ENCODE measurements at regions not wholly inside any gene's neighbourhood (a gene's known extent, or its start where the extent isn't known, plus 50 kb on each side); places are given as distances from the start of the nearest gene placed in this dataset.
A peak's percentile ranks its signal among the peaks of the same experiment; 100 is the strongest.

- no peak for DNase-seq
Observed at GRCh38 chr4:100083289-100083688, 107.0 kb downstream of the DDIT4L start.

DNA sequence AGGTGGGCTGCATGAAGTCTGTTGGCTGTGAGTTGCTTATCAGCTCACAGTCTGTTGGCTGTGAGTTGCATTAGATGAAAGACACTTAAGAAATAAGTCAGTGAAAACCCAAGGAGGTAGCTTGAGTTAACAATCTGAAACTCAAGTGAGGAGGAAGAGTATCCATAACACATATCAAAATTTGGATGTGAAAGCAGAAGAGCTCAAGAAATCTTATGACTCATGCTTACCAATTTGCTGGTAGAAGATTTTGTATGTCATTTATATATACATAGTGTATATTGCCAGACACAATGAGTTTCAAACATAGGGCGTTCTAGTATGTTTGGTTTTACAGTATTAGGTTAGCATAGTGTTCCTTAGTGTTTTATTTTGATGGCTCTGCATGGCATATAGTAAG, 107.4 kb downstream of the DDIT4L start:
- no peak for DNase-seq

- DNase-seq, result no peak
Observed at GRCh38 chr4:100081491-100081890, 108.8 kb downstream of the DDIT4L start.

- no peak for DNase-seq
Observed at GRCh38 chr4:100079264-100079663, 111.0 kb downstream of the DDIT4L start.

GRCh38 chr4:100076753-100077152, 113.5 kb downstream of the DDIT4L start:
- DNase-seq, result no peak

- DNase-seq, result no peak
Observed at GRCh38 chr4:100075486-100076270, 114.6 kb downstream of the DDIT4L start.

DNA sequence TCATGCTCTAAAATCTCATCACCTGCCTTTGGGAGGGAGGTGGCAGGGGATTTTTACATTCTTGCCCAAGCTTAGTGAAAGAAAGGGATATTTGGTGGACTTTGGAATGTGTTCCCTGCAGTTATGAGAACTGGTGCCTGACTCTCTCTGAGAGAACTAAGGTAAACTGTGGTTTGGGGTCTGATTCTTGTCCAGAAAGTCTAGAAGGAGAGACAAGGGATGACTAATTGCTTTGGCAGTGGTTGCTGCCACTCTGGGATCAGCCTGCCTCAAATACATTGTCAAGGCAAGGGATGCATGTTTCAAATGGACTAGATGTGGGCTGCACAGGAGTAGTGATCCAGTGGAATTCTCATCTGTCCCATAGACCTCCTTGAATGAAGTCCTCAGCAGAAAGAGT, 115.2 kb downstream of the DDIT4L start:
- peak; percentile 16 for DNase-seq

- no peak for DNase-seq
Observed at GRCh38 chr4:100071506-100071905, 118.8 kb downstream of the DDIT4L start.

- no peak for DNase-seq
Observed at GRCh38 chr4:100070868-100071267, 119.4 kb downstream of the DDIT4L start.

- no peak for DNase-seq
Observed at GRCh38 chr4:100069207-100069606, 119.1 kb upstream of the H2AZ1 start.

DNA sequence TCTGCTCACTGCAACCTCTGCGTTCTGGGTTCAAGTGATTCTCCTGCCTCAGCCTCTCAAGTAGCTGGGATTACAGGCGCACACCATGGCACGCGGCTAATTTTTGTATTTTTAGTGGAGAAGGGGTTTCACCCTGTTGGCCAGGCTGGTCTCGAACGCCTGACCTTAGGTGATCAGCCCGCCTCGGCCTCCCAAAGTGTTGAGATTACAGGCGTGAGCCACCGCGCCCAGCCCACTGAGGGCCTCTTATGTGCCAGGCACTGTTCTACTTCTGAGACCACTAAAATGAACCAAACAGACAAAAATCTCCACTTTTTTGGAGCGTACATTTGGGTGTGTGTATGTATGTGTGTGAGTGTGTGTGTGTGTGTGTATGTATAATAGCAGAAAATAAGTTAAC, 117.2 kb upstream of the H2AZ1 start:
- DNase-seq, result no peak

DNA sequence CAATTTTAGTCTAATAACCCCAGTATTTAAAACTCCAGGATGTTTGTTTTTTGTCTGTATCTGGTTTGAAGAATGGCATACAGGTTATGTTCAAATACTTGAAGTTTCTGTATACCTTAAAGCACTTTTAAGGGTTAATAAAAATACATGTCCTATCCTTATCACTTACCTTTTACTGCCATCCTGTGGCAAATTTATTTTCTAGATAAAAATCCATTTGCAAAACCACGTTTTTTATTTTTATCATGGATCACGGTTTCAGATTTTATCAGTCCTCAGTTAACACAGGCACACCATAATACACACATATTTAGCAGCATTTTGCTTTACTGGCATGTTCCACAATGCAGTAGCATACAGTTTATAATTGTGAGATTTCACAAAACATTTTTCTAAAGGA, 113.3 kb upstream of the H2AZ1 start:
- DNase-seq, result no peak

- DNase-seq, result peak; percentile 35
Observed at GRCh38 chr4:100062921-100063320, 112.8 kb upstream of the H2AZ1 start.

DNA sequence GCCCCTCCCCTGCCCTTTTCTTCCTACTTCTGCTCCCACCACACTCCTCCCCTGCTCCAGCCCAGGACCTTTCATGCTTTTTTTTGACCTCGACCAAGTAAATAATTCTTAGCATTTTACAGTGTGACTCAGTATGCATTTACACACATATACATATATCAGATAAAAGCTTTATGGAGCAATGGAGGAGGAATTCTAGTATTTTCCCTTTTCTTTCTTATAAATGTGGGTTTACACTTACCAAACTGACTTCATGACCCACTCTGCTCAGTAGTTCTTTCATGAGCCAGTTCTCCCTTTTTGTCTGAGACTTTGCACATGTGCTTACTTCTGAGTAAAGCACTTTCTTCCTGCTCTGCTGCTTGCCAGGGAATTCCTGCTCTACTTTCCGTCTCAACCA, 111.8 kb upstream of the H2AZ1 start:
- DNase-seq, result peak; percentile 16

- DNase-seq, result no peak
Observed at GRCh38 chr4:100060765-100061416, 110.8 kb upstream of the H2AZ1 start.

DNA sequence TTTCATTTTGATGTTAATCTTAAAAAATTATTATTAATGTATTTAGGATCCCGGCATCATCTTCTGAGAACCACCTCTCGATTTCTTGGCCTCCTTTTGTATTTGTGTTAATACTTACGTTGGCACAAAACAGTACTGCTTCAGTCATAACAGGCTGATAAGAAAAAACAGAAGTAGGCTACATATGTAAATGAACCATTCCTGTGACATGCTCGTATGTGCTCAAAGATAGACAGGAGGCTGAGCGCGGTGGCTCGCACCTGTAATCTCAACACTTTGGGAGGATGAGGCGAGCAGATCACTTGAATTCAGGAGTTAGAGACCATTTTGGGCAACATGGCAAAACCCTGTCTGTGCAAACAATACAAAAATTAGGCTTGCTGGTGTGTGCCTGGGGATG, 109.4 kb upstream of the H2AZ1 start:
- DNase-seq, result no peak

DNA sequence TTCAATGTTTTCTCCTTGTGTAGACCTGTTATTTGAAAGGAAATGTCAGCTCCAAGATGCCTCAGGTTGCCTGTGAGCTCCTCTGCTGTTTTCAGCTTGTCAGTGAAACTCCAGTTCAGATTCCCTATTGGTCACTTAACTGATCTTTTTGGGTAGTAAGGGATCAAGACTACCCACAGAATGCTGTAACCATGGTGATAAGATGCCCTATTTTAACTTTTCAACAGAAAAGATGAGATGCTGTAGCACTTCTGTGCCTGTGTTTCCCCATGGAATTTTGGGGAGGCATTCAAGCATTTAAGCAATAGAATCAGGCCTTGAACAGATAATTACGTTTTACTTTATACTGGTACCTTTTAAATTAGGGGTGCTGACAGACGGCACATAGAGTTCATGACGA, 106.6 kb upstream of the H2AZ1 start:
- DNase-seq, result no peak

DNA sequence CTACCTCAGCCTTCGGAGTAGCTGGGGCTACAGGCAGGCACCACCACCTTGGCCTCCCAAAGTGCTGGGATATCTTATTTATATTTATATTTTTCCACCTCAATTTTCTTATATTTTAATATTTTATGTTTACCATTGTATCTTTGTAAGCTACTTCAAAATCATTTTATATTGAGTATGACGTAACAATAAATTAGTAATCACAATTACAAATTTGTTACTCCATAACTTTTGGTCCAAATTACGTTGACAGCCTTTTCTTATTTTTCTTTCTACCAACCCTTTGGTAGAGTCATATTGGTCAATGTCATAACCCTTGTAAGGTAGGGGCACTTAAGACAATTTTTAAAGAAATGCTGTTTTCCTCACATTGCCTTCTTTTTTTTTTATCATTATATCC, 104.0 kb upstream of the H2AZ1 start:
- DNase-seq, result no peak

GRCh38 chr4:100049872-100050271, 99.8 kb upstream of the H2AZ1 start:
- no peak for DNase-seq

- DNase-seq, result no peak
Observed at GRCh38 chr4:100042711-100043110, 92.6 kb upstream of the H2AZ1 start.

DNA sequence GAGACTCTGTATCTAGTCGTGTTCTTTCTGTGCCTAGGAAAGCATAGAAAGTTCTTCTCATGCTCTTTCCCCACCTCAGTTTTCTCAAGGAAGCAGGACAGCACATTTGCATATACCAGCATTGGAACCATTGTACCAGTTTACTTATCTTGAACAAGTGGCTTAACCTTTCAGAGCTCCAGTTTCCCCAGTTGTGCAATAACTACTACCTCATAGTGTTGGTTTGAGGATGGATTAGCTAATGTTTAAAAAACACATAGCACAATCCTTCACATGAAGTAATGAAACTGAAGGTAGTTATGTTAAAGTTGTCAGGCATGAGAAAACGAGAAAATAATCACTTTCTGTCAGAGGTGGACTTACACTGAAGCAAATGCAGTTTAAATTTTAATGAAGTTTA, 92.2 kb upstream of the H2AZ1 start:
- no peak for DNase-seq

DNA sequence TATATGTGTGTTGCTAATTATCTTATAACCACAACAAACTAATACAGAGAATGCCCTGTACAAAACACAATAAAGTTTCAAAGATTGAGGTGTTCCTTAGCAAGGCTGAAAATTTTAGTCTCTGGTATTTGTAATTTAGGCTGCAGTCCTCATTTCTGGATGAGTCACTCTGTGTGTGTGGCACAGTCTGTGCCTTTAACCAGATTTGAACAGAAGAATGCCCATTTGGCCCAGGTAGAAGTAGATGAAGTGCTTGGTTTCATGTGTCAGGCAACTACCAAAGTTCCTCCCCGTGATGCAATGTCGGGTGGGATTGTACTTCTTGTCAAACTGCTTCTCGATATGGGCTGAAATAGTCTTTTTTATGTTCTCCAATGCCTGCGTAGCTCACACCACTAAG, 91.6 kb upstream of the H2AZ1 start:
- no peak for DNase-seq

DNA sequence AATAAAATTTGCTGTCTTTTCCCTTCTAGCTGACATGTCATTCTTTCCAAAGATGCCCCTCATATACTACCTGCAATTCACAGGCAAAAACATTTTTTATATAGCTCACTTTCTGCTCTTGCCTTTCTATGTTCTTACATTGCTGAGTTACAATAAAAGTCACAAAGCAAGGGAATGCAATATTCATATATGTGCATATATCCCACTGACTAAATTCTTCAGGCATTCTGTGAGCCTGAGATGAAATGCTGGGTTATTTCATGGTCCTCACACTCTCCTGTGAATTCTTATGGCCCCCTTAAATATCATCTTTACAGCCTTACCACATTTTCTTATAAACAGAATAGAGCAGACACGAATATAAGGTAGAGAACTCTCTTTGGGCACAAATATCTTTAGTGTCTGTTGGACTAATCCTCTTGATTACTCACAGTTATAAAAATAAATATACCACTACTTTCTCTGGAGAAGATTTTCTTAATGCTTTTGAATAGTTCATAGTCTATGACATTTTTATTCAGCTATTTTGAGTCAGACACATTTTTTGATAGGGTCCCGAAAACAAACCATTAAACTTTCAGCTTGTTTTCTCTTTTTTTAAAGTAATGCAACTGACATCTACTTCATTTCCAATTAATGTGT, 84.1 kb upstream of the H2AZ1 start:
- no peak for DNase-seq

DNA sequence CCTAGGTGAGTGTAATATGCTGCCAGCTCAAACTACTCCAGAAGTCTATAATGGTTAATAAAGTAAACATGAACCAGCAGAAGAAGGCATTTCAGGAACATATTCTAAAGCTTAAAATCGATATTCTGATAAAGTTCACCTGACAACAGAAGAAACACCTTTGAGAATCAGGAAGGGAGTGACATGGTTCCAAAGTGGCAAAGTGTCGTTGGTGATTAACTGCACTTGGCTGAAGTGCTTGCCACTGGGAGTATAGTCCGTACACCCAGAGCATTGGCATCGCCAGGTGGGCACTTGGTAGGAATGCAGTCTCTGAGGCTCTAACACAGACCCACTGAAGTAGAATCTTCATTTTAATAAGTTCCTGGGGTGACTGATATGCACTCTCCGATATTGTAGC, 76.0 kb upstream of the H2AZ1 start:
- DNase-seq, result no peak
